ENCODE measurements at regions not wholly inside any gene's neighbourhood (a gene's known extent, or its start where the extent isn't known, plus 50 kb on each side); places are given as distances from the start of the nearest gene placed in this dataset.
"Not testable (repeated sequence)": the region's sequence is repeated elsewhere in the genome, so short reads cannot be mapped to it uniquely, and the experiment has no call there.

GRCh38 chr4:43089730-43090129 lies 197.2 kb downstream of the GRXCR1 start:
- no peak for DNase-seq (ENCODE audit: low read depth)

GRCh38 chr4:43103048-43103447 lies 210.5 kb downstream of the GRXCR1 start:
- no peak for DNase-seq (ENCODE audit: low read depth)

GRCh38 chr4:43112139-43112538 lies 219.6 kb downstream of the GRXCR1 start:
- no peak for DNase-seq (ENCODE audit: low read depth)

GRCh38 chr4:43113196-43113595 lies 220.7 kb downstream of the GRXCR1 start:
- DNase-seq (ENCODE audit: low read depth), result no peak

- DNase-seq (ENCODE audit: low read depth), result no peak
Observed at GRCh38 chr4:43126595-43126994, 234.1 kb downstream of the GRXCR1 start.

- DNase-seq (ENCODE audit: low read depth), result no peak
Observed at GRCh38 chr4:43130228-43131021, 237.9 kb downstream of the GRXCR1 start.

GRCh38 chr4:43132010-43132582 lies 239.6 kb downstream of the GRXCR1 start:
- peak; percentile 6 for DNase-seq (ENCODE audit: low read depth)

- DNase-seq (ENCODE audit: low read depth), result no peak
Observed at GRCh38 chr4:43133566-43133965, 241.1 kb downstream of the GRXCR1 start.

GRCh38 chr4:43136752-43137151 lies 244.2 kb downstream of the GRXCR1 start:
- DNase-seq (ENCODE audit: low read depth), result no peak

- no peak for DNase-seq (ENCODE audit: low read depth)
Observed at GRCh38 chr4:43146198-43146597, 253.7 kb downstream of the GRXCR1 start.

- DNase-seq (ENCODE audit: low read depth), result no peak
Observed at GRCh38 chr4:43148481-43148880, 256.0 kb downstream of the GRXCR1 start.

- no peak for DNase-seq (ENCODE audit: low read depth)
Observed at GRCh38 chr4:43163101-43163792, 270.7 kb downstream of the GRXCR1 start.

- DNase-seq (ENCODE audit: low read depth), result no peak
Observed at GRCh38 chr4:43189741-43190140, 297.2 kb downstream of the GRXCR1 start.

GRCh38 chr4:43212576-43212975 lies 320.1 kb downstream of the GRXCR1 start:
- not testable (repeated sequence) for DNase-seq (ENCODE audit: low read depth)

GRCh38 chr4:43223820-43224219 lies 331.3 kb downstream of the GRXCR1 start:
- no peak for DNase-seq (ENCODE audit: low read depth)

- DNase-seq (ENCODE audit: low read depth), result no peak
Observed at GRCh38 chr4:43224559-43224958, 332.0 kb downstream of the GRXCR1 start.

GRCh38 chr4:43233321-43233720 lies 340.8 kb downstream of the GRXCR1 start:
- no peak for DNase-seq (ENCODE audit: low read depth)

GRCh38 chr4:43234626-43235415 lies 342.3 kb downstream of the GRXCR1 start:
- DNase-seq (ENCODE audit: low read depth), result no peak

- DNase-seq (ENCODE audit: low read depth), result no peak
Observed at GRCh38 chr4:43238008-43238407, 345.5 kb downstream of the GRXCR1 start.

- no peak for DNase-seq (ENCODE audit: low read depth)
Observed at GRCh38 chr4:43238585-43238984, 346.1 kb downstream of the GRXCR1 start.

GRCh38 chr4:43241104-43241503 lies 348.6 kb downstream of the GRXCR1 start:
- no peak for DNase-seq (ENCODE audit: low read depth)

GRCh38 chr4:43242606-43243005 lies 350.1 kb downstream of the GRXCR1 start:
- no peak for DNase-seq (ENCODE audit: low read depth)

Data from stimulated activated CD8-positive, alpha-beta memory T cell treated with anti-CD3 and anti-CD28 coated beads, Interleukin-4, amount 100 ng/mL, for 24 hours (primary cell).